PFSK-1 (cell line): ENCODE measurements at regions not wholly inside any gene's neighbourhood (a gene's known extent, or its start where the extent isn't known, plus 50 kb on each side); places are given as distances from the start of the nearest gene placed in this dataset.

Experiments
- REST ChIP-seq, 2 experiments: IDR thresholded peaks; 2 replicates each; pipeline versions ENCODE4 v1.6.1 to v1.8.0; 2011 to 2012; ENCODE audit warnings: low read depth in 2 of 2, low read length in 2 of 2, control low read depth in 1 of 2, inconsistent platforms in 1 of 2, mild to moderate bottlenecking in 1 of 2, moderate library complexity in 1 of 2; ENCODE audit not compliant: insufficient read depth in 1 of 2
- TAF1 ChIP-seq: IDR thresholded peaks from 2 replicates; pipeline ENCODE4 v1.6.1; 2012; ENCODE audit warnings: low read length, control low read depth, borderline replicate concordance; ENCODE audit not compliant: insufficient read depth

- TF ChIP-seq REST (IDR thresholded peaks at IDR 0.05; ENCODE audit: insufficient read depth in 1 of 2, low read depth in 2 of 2, low read length in 2 of 2) (no peak), TAF1 (no peak)
Observed at GRCh38 chr9:75588808-75589207, 301.7 kb upstream of the PCSK5 start.
